ENCODE measurements at regions not wholly inside any gene's neighbourhood (a gene's known extent, or its start where the extent isn't known, plus 50 kb on each side); places are given as distances from the start of the nearest gene placed in this dataset.

- TF ChIP-seq CTCF (IDR thresholded peaks at IDR 0.05; ENCODE audit: low read depth, low read length) (no peak), EZH2phosphoT487 (IDR thresholded peaks at IDR 0.05; ENCODE audit: low read depth) (no peak)
These were observed 216.8 kb downstream of the NXNL2 start for GRCh38 chr9:88751781-88752180.
